GM23338 (cell line): ENCODE measurements at regions not wholly inside any gene's neighbourhood (a gene's known extent, or its start where the extent isn't known, plus 50 kb on each side); places are given as distances from the start of the nearest gene placed in this dataset.

ENCODE experiments used
- ATAC-seq: fragments of 200-7000 bp; cut with Tn5 transposase; 3 replicates; pipeline ENCODE4 v1.9.1; 2020
- DNase-seq: peaks from one replicate; pipeline ENCODE4 v3.0.0-alpha.2; 2015; ENCODE audit warnings: low spot score
- H2AFZ ChIP-seq: fragments of 200-600 bp; sonication (generic); 2 replicates; pipeline ENCODE4 v1.8.0; 2016; ENCODE audit warnings: antibody characterized with exemption, mild to moderate bottlenecking, moderate library complexity
- H3F3A ChIP-seq: fragments of 200-600 bp; sonication (generic); replicated peaks from 2 replicates; pipeline ENCODE4 v1.8.0; 2017; ENCODE audit warnings: antibody characterized with exemption, mixed run types, low read depth
- H3K27ac ChIP-seq: fragments of 200-600 bp; sonication (generic); 2 replicates; pipeline ENCODE4 v1.6.1; 2016; ENCODE audit warnings: low read depth
- H3K27me3 ChIP-seq: fragments of 200-600 bp; sonication (generic); 2 replicates; pipeline ENCODE4 v1.8.0; 2016; ENCODE audit warnings: mild to moderate bottlenecking, mixed run types, moderate library complexity; ENCODE audit not compliant: insufficient read depth
- H3K36me3 ChIP-seq: fragments of 200-600 bp; sonication (generic); 2 replicates; pipeline ENCODE4 v1.8.0; 2016; ENCODE audit warnings: mild to moderate bottlenecking; ENCODE audit not compliant: insufficient read depth
- H3K4me1 ChIP-seq: fragments of 200-600 bp; sonication (generic); 2 replicates; pipeline ENCODE4 v1.8.0; 2016; ENCODE audit warnings: mild to moderate bottlenecking, moderate library complexity; ENCODE audit not compliant: insufficient read depth
- H3K4me2 ChIP-seq: fragments of 200-600 bp; sonication (generic); 2 replicates; pipeline ENCODE4 v1.7.1; 2017; ENCODE audit warnings: mixed run types
- H3K4me3 ChIP-seq: fragments of 200-600 bp; sonication (generic); 2 replicates; pipeline ENCODE4 v1.6.1; 2016; ENCODE audit warnings: mixed run types
- H3K79me2 ChIP-seq: fragments of 200-600 bp; sonication (generic); replicated peaks from 2 replicates; pipeline ENCODE4 v1.8.0; 2017; ENCODE audit warnings: mild to moderate bottlenecking; ENCODE audit not compliant: insufficient read depth
- H3K9me2 ChIP-seq: fragments of 200-600 bp; sonication (generic); 2 replicates; pipeline ENCODE4 v1.8.0; 2017; ENCODE audit not compliant: insufficient read depth
- H4K20me1 ChIP-seq: fragments of 200-600 bp; sonication (generic); replicated peaks from 2 replicates; pipeline ENCODE4 v1.8.0; 2017; ENCODE audit warnings: mild to moderate bottlenecking; ENCODE audit not compliant: insufficient read depth
- H3K27ac Mint-ChIP-seq: 2 replicates; pipeline ENCODE4 v1.8.0; 2020; ENCODE audit warnings: inconsistent platforms, mild to moderate bottlenecking, moderate library complexity, mixed read lengths
- H3K27me3 Mint-ChIP-seq: 3 replicates; pipeline ENCODE4 v1.8.0; 2022; ENCODE audit warnings: low read depth, mild to moderate bottlenecking, moderate library complexity, mixed read lengths, inconsistent platforms; ENCODE audit not compliant: insufficient read depth, poor library complexity
- H3K36me3 Mint-ChIP-seq: 3 replicates; pipeline ENCODE4 v1.8.0; 2021; ENCODE audit warnings: low read depth, mild to moderate bottlenecking, inconsistent platforms, moderate library complexity, mixed read lengths
- H3K4me1 Mint-ChIP-seq: 3 replicates; pipeline ENCODE4 v1.8.0; 2020; ENCODE audit warnings: mild to moderate bottlenecking, inconsistent platforms, mixed read lengths
- H3K4me3 Mint-ChIP-seq: 3 replicates; pipeline ENCODE4 v1.8.0; 2021; ENCODE audit warnings: moderate library complexity, mild to moderate bottlenecking, inconsistent platforms, mixed read lengths
- H3K9me3 Mint-ChIP-seq: 3 replicates; pipeline ENCODE4 v1.8.0; 2020; ENCODE audit warnings: moderate library complexity, mild to moderate bottlenecking, inconsistent platforms, mixed read lengths
- EZH2phosphoT487 ChIP-seq: fragments of 200-600 bp; sonication (generic); IDR thresholded peaks from one replicate; pipeline ENCODE4 v1.8.1; 2018; ENCODE audit warnings: antibody characterized with exemption; ENCODE audit not compliant: unreplicated experiment
- JUNB ChIP-seq: IDR thresholded peaks from one replicate; pipeline ENCODE4 v1.6.1; 2016; ENCODE audit warnings: antibody characterized with exemption; ENCODE audit not compliant: unreplicated experiment
- NANOG ChIP-seq: IDR thresholded peaks from 2 replicates; pipeline ENCODE4 v1.6.1; 2016; ENCODE audit warnings: antibody characterized with exemption, borderline replicate concordance
- POLR2AphosphoS5 ChIP-seq: IDR thresholded peaks from 2 replicates; pipeline ENCODE4 v1.6.1; 2016; ENCODE audit warnings: antibody characterized with exemption, low read depth
- ZNF114 ChIP-seq: fragments of 250-450 bp; sonication (Bioruptor Pico); IDR thresholded peaks from 2 replicates; pipeline ENCODE4 v1.5.0; 2020; ENCODE audit warnings: mild to moderate bottlenecking, moderate library complexity
- ZNF462 ChIP-seq: fragments of 250-450 bp; sonication (Bioruptor Pico); IDR thresholded peaks from 2 replicates; pipeline ENCODE4 v1.5.0; 2020; ENCODE audit warnings: mild to moderate bottlenecking, moderate library complexity
- TF ChIP-seq, protein P1 (sequence below): IDR thresholded peaks from one replicate; pipeline ENCODE4 v1.6.1; 2018; ENCODE audit warnings: antibody characterized with exemption; ENCODE audit not compliant: unreplicated experiment

GRCh38 chr3:127457546-127458145, 132.9 kb downstream of the TPRA1 start (continued):
- TF ChIP-seq ZNF462 (CRISPR knock-in tag) (no peak), JUNB (no peak), ZNF114 (CRISPR knock-in tag) (no peak), EZH2phosphoT487 (no peak), POLR2AphosphoS5 (no peak)
- TF ChIP-seq, protein P1, sequence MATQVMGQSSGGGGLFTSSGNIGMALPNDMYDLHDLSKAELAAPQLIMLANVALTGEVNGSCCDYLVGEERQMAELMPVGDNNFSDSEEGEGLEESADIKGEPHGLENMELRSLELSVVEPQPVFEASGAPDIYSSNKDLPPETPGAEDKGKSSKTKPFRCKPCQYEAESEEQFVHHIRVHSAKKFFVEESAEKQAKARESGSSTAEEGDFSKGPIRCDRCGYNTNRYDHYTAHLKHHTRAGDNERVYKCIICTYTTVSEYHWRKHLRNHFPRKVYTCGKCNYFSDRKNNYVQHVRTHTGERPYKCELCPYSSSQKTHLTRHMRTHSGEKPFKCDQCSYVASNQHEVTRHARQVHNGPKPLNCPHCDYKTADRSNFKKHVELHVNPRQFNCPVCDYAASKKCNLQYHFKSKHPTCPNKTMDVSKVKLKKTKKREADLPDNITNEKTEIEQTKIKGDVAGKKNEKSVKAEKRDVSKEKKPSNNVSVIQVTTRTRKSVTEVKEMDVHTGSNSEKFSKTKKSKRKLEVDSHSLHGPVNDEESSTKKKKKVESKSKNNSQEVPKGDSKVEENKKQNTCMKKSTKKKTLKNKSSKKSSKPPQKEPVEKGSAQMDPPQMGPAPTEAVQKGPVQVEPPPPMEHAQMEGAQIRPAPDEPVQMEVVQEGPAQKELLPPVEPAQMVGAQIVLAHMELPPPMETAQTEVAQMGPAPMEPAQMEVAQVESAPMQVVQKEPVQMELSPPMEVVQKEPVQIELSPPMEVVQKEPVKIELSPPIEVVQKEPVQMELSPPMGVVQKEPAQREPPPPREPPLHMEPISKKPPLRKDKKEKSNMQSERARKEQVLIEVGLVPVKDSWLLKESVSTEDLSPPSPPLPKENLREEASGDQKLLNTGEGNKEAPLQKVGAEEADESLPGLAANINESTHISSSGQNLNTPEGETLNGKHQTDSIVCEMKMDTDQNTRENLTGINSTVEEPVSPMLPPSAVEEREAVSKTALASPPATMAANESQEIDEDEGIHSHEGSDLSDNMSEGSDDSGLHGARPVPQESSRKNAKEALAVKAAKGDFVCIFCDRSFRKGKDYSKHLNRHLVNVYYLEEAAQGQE = no peak

DNA sequence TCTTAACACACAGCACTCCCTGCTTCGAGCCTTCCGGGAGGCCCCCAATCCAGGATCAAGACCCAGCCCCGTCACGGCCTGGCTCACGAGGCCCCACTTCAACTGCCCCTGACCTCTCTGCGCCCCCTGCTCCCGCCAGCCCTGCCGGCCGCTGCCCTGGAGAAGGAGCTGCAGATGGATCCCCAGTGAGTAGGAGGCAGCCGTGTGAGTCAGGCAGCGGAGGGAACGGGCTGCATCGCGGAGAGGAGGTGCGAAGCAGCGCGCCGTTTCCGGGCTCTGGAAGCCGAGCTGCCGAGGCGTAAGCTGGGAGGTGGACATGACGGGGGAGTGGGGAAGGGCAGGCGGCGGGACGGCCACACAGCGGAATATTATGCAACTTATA, 133.4 kb downstream of the TPRA1 start:
- peaks cover 11% of the 10 kb centered on the region for H3K4me1 Mint-ChIP-seq
- Histone ChIP-seq H3K36me3 (no peaks in the 10 kb centered on the region), H3K4me1 (peaks cover 13% of the 10 kb centered on the region), H3K27ac (no peak overlapping the region), H3K79me2 (no peaks in the 10 kb centered on the region), H4K20me1 (no peaks in the 10 kb centered on the region; the same call in 1 of the 2 replicates), H3K4me3 (peak overlapping the region; percentile 87), H3K9me2 (no peaks in the 10 kb centered on the region), H2AFZ (peak overlapping the region; percentile 94; the same call in 1 of the 2 replicates), H3F3A (no peaks in the 10 kb centered on the region), H3K27me3 (peaks cover 43% of the 10 kb centered on the region), H3K4me2 (peak overlapping the region; percentile 95)
- H3K36me3 Mint-ChIP-seq = no peaks in the 10 kb centered on the region; the same call in 2 of the 3 replicates
- no peak overlapping the region for H3K27ac Mint-ChIP-seq
- peak; percentile 78 for DNase-seq
- H3K4me3 Mint-ChIP-seq = peak overlapping the region; percentile 75
- ATAC-seq = peak; percentile 16
- H3K27me3 Mint-ChIP-seq = peaks cover 46% of the 10 kb centered on the region
- no peaks in the 10 kb centered on the region for H3K9me3 Mint-ChIP-seq
- TF ChIP-seq ZNF114 (CRISPR knock-in tag) (no peak), NANOG (no peak)
